ENCODE measurements at regions not wholly inside any gene's neighbourhood (a gene's known extent, or its start where the extent isn't known, plus 50 kb on each side); places are given as distances from the start of the nearest gene placed in this dataset.

- no peak for ATAC-seq
- Mint-ChIP-seq H3K4me1 (ENCODE audit: low read depth) (peaks cover 2% of the 10 kb centered on the region), H3K4me3 (no peak overlapping the region), H3K27ac (no peak overlapping the region), H3K27me3 (ENCODE audit: low read depth) (no peaks in the 10 kb centered on the region), H3K36me3 (ENCODE audit: low read depth) (no peaks in the 10 kb centered on the region), H3K9me3 (ENCODE audit: insufficient read depth) (no peaks in the 10 kb centered on the region)
- CTCF ChIA-PET, result no interaction called here
- peak; percentile 7 for DNase-seq
- POLR2A ChIA-PET, result no interaction called here
Observed at GRCh38 chr20:58069207-58069606, 159.2 kb downstream of the ANKRD60 start.

GRCh38 chr20:58065508-58066361 is 162.7 kb downstream of the ANKRD60 start:
- DNase-seq (peak; percentile 7), ATAC-seq (no peak)
- no peak overlapping the region for H3K4me3 Mint-ChIP-seq
- ChIA-PET CTCF (no interaction called here), POLR2A (no interaction called here)
- H3K9me3 Mint-ChIP-seq (ENCODE audit: insufficient read depth), result peaks cover 3% of the 10 kb centered on the region
- peaks cover 11% of the 10 kb centered on the region for H3K27me3 Mint-ChIP-seq (ENCODE audit: low read depth)
- no peak overlapping the region for H3K27ac Mint-ChIP-seq
- H3K36me3 Mint-ChIP-seq (ENCODE audit: low read depth), result no peaks in the 10 kb centered on the region
- H3K4me1 Mint-ChIP-seq (ENCODE audit: low read depth), result no peaks in the 10 kb centered on the region

GRCh38 chr20:58064411-58065010 is 163.9 kb downstream of the ANKRD60 start:
- Mint-ChIP-seq H3K4me3 (no peak overlapping the region), H3K27ac (no peak overlapping the region), H3K4me1 (ENCODE audit: low read depth) (no peaks in the 10 kb centered on the region), H3K36me3 (ENCODE audit: low read depth) (no peaks in the 10 kb centered on the region), H3K9me3 (ENCODE audit: insufficient read depth) (peaks cover 3% of the 10 kb centered on the region), H3K27me3 (ENCODE audit: low read depth) (peaks cover 12% of the 10 kb centered on the region)
- CTCF ChIA-PET, result no interaction called here
- ATAC-seq (no peak), DNase-seq (peak; percentile 9)
- POLR2A ChIA-PET, result no interaction called here

- peaks cover 12% of the 10 kb centered on the region for H3K27me3 Mint-ChIP-seq (ENCODE audit: low read depth)
Observed at GRCh38 chr20:58059260-58059544, 169.3 kb downstream of the ANKRD60 start.

GRCh38 chr20:58058421-58059259 is 169.8 kb downstream of the ANKRD60 start:
- H3K4me3 Mint-ChIP-seq, result no peak overlapping the region
- no peak for ATAC-seq
- peaks cover 12% of the 10 kb centered on the region for H3K27me3 Mint-ChIP-seq (ENCODE audit: low read depth)
- no peaks in the 10 kb centered on the region for H3K36me3 Mint-ChIP-seq (ENCODE audit: low read depth)
- no peak overlapping the region for H3K27ac Mint-ChIP-seq
- CTCF ChIA-PET, result no interaction called here
- peak; percentile 7 for DNase-seq
- POLR2A ChIA-PET, result no interaction called here
- peaks cover 3% of the 10 kb centered on the region for H3K9me3 Mint-ChIP-seq (ENCODE audit: insufficient read depth)
- no peaks in the 10 kb centered on the region for H3K4me1 Mint-ChIP-seq (ENCODE audit: low read depth)

More at GRCh38 chr20:58059260-58059544, 169.3 kb downstream of the ANKRD60 start:
- ChIA-PET POLR2A (no interaction called here), CTCF (no interaction called here)
- Mint-ChIP-seq H3K4me1 (ENCODE audit: low read depth) (no peaks in the 10 kb centered on the region), H3K36me3 (ENCODE audit: low read depth) (no peaks in the 10 kb centered on the region), H3K27ac (no peak overlapping the region), H3K4me3 (no peak overlapping the region), H3K9me3 (ENCODE audit: insufficient read depth) (peaks cover 3% of the 10 kb centered on the region)
- DNase-seq (peak; percentile 4), ATAC-seq (no peak)

- CTCF ChIA-PET, result no interaction called here
- no peaks in the 10 kb centered on the region for H3K4me1 Mint-ChIP-seq (ENCODE audit: low read depth)
- DNase-seq, result peak; percentile 4
Observed at GRCh38 chr20:58056921-58057686, 171.3 kb downstream of the ANKRD60 start.

GRCh38 chr20:58056021-58056591 is 172.3 kb downstream of the ANKRD60 start:
- H3K36me3 Mint-ChIP-seq (ENCODE audit: low read depth), result no peaks in the 10 kb centered on the region
- ATAC-seq, result no peak
- no peak overlapping the region for H3K27ac Mint-ChIP-seq
- H3K27me3 Mint-ChIP-seq (ENCODE audit: low read depth), result peaks cover 1% of the 10 kb centered on the region
- no peak overlapping the region for H3K4me3 Mint-ChIP-seq
- DNase-seq, result peak; percentile 9
- H3K4me1 Mint-ChIP-seq (ENCODE audit: low read depth), result no peaks in the 10 kb centered on the region
- H3K9me3 Mint-ChIP-seq (ENCODE audit: insufficient read depth), result peaks cover 8% of the 10 kb centered on the region
- ChIA-PET POLR2A (no interaction called here), CTCF (no interaction called here)

More at GRCh38 chr20:58056921-58057686, 171.3 kb downstream of the ANKRD60 start:
- no peak overlapping the region for H3K4me3 Mint-ChIP-seq
- no peak for ATAC-seq
- H3K27ac Mint-ChIP-seq, result no peak overlapping the region
- no peaks in the 10 kb centered on the region for H3K9me3 Mint-ChIP-seq (ENCODE audit: insufficient read depth)
- no peaks in the 10 kb centered on the region for H3K36me3 Mint-ChIP-seq (ENCODE audit: low read depth)
- POLR2A ChIA-PET, result no interaction called here
- peaks cover 5% of the 10 kb centered on the region for H3K27me3 Mint-ChIP-seq (ENCODE audit: low read depth)

- Mint-ChIP-seq H3K9me3 (ENCODE audit: insufficient read depth) (peaks cover 10% of the 10 kb centered on the region), H3K4me1 (ENCODE audit: low read depth) (no peaks in the 10 kb centered on the region), H3K27ac (no peak overlapping the region), H3K4me3 (no peak overlapping the region), H3K36me3 (ENCODE audit: low read depth) (no peaks in the 10 kb centered on the region), H3K27me3 (ENCODE audit: low read depth) (peaks cover 1% of the 10 kb centered on the region)
- DNase-seq (peak; percentile 12), ATAC-seq (no peak)
- ChIA-PET CTCF (no interaction called here), POLR2A (no interaction called here)
Observed at GRCh38 chr20:58054780-58055373, 173.6 kb downstream of the ANKRD60 start.

GRCh38 chr20:58054082-58054779 is 174.2 kb downstream of the ANKRD60 start:
- ChIA-PET POLR2A (no interaction called here), CTCF (no interaction called here)
- no peaks in the 10 kb centered on the region for H3K27me3 Mint-ChIP-seq (ENCODE audit: low read depth)
- H3K4me1 Mint-ChIP-seq (ENCODE audit: low read depth), result no peaks in the 10 kb centered on the region
- no peak for ATAC-seq
- H3K4me3 Mint-ChIP-seq, result no peak overlapping the region
- H3K9me3 Mint-ChIP-seq (ENCODE audit: insufficient read depth), result peaks cover 10% of the 10 kb centered on the region
- H3K36me3 Mint-ChIP-seq (ENCODE audit: low read depth), result no peaks in the 10 kb centered on the region
- DNase-seq, result no peak
- H3K27ac Mint-ChIP-seq, result no peak overlapping the region

GRCh38 chr20:58053391-58054055 is 174.9 kb downstream of the ANKRD60 start:
- Mint-ChIP-seq H3K36me3 (ENCODE audit: low read depth) (no peaks in the 10 kb centered on the region), H3K27ac (no peak overlapping the region), H3K27me3 (ENCODE audit: low read depth) (no peaks in the 10 kb centered on the region), H3K9me3 (ENCODE audit: insufficient read depth) (peaks cover 10% of the 10 kb centered on the region), H3K4me1 (ENCODE audit: low read depth) (no peaks in the 10 kb centered on the region), H3K4me3 (no peak overlapping the region)
- DNase-seq (no peak), ATAC-seq (no peak)
- ChIA-PET CTCF (no interaction called here), POLR2A (no interaction called here)
